NCI-H82 treated with DMSO at 0.1 percent for 48 hours (cell line): ENCODE measurements at regions not wholly inside any gene's neighbourhood (a gene's known extent, or its start where the extent isn't known, plus 50 kb on each side); places are given as distances from the start of the nearest gene placed in this dataset.
"Not testable (repeated sequence)": the region's sequence is repeated elsewhere in the genome, so short reads cannot be mapped to it uniquely, and the experiment has no call there.

ENCODE experiments used
- DNase-seq: peaks from one replicate; lab custom pipeline; 2025; ENCODE audit not compliant: unreplicated experiment; lab: John Stamatoyannopoulos, UW

DNA sequence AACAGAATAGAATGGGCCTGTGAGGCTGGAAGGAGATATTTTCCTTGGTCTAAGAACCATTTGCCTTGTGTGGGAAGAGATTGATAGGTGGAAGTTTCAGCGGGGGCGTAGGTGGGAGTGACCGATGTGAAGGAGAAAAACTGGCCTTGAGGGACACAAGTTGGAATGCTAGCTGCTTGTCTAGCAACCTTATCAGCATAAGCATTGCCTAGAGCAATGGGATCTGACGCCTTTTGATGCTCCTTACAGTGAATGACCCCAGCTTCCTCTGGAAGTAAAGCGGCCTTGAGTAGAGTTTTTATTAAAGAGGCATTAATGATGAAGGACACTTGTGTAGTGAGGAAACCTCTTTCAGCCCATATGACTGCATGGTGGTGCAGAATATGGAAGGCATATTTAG, 843.8 kb upstream of the ANO3 start:
- DNase-seq: not testable (repeated sequence)

DNA sequence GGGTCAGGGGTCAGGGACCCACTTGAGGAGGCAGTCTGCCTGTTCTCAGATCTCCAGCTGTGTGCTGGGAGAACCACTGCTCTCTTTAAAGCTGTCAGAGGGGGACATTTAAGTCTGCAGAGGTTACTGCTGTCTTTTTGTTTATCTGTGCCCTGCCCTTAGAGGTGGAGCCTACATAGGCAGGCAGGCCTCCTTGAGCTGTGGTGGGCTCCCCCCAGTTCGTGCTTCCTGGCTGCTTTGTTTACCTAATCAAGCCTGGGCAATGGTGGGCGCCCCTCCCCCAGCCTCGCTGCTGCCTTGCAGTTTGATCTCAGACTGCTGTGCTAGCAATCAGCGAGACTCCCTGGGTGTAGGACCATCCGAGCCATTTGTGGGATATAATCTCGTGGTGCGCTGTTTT, 830.5 kb upstream of the ANO3 start:
- not testable (repeated sequence) for DNase-seq

DNA sequence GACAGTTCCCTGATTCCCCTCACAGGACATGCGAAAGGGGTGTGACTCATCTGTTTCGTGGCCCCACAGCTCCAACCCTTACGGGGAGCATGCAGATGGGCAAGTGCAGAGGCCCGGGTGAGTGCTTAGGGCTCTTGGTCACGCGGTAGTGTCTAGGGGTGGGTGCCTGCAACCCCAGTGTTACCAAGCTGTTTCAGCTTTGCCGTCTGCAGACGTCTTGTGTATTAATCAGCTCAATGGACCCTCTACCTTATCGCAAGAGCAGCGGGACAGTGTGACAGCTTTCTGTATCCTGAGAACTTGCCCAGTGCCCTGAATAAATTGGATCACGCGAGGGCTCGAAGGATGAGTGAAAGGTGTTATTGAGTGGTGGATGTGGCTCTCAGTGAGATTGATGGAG, 816.4 kb upstream of the ANO3 start:
- DNase-seq: no peak

DNA sequence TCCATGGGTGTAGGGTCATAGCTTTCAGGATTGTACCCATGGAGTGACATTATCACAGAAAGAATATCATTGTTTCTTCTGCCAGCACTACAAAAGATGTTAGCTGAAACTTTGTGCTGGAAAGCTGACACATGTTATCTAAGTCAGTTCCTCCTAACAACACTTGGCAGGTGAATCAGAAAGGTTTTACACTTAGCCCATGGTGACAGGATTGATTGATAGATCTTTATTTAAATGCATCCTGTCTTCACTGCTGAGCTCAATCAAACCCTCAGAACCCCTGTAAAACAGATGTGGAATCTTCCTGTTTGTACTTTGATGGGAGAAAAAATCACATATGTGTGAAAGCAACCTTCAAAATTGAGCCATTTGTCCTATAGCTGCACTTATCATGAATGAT, 811.5 kb upstream of the ANO3 start:
- no peak for DNase-seq

DNA sequence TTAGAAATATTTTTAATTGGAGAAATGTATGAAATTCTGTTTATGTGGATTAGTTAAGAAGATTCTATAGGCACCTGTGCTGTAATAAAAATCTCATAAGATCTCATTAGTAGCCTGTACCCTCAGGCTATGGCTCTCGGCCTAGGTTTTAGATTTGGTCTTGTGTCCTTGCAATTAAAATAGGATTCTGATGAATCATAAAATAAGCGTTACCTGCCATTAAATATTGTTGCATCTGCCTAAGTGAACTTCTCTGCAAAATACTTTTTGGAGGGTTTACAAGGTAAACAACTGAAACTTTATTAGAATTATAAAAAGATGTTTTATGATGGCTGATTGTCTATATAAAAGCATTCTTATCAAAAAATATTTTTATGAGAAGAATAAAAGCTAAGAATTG, 804.1 kb upstream of the ANO3 start:
- no peak for DNase-seq

DNA sequence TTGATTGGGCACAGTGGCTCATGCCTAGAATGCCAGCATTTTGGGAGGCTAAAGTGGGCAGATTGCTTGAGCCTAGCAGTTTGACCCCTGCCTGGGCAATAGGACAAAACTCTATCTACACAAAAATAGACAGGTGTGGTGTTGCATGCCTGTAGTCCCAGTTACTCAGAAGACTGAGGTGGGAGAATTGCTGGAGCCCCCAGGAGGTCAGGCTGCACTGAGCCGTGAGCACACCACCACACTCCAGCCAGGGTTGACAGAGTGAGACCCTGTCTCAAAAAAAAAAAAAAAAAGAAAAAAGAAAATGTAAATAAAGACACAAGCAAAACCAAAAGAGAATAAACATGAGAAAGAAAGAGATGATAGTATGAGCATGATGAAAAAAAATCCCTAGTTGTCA, 802.4 kb upstream of the ANO3 start:
- DNase-seq: no peak

DNA sequence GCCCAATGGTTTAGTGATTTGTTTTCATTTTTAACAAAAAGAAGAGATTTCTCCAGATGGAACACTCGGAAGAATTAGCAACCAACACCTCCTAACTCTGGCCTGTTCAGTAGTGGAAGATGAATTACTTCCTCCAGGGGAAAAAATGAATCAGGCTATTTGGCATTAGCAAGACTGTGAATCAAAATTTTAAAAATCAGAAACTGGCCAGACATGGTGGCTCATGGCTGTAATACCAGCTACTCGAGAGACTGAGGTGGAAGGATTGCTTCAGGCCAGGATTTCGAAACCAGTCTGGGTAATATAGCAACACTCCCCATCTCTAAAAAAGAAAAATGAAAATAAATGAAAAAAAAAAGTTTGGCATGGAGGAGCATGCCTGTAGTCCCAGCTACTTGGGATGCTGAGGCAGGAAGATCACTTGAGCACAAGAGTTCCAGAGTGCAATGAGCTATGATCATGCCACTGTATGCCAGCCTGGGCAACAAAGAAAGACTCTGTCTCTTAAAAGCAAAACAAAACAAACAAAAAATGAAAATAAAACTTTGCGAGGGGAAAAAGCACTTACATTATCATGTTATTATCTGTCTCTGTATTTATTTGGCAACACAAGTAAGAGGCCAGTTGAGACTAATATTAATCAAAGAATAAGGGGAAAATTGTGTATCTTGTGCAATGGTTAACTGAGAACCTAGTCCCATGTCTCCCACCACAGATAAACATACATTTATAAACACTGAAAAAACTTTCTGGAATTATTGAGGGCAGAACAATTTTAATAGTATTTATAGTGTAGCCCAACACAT, 796.3 kb upstream of the ANO3 start:
- no peak for DNase-seq

DNA sequence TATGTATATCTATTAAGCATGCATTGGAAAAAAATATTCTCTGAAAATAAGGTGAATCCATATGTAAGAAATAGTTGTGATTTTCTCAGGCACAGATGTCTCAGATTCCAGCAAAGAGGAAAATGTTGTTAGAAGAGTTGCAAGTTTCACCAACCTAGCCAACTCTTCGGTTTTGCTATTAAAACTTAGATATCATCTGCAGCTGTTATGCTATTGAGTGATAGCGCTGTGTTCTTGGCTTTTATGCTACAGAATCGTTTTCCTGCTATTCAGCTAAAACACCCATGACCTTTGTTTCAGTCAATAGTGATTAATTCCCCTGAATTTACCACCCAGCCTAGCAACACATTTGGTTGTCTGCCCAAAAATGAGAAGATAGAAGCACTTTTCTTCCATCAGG, 795.6 kb upstream of the ANO3 start:
- no peak for DNase-seq

DNA sequence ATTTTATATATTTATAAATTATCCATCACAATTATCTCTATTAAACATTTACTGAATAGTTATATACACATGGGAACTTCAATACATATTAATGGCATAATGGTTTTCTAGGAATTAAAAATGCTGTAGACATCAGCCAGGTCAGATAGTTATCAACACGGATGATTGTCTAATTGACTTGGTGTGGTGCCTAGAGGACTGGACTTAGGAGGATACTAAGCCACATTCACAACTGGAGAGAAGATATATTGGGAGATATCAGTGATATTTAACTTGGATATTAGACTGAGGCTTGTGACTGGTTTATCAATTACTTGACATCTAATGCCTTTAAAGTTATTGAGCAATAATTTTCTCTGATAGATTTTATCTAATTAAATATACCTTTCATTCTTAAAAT, 794.5 kb upstream of the ANO3 start:
- no peak for DNase-seq

DNA sequence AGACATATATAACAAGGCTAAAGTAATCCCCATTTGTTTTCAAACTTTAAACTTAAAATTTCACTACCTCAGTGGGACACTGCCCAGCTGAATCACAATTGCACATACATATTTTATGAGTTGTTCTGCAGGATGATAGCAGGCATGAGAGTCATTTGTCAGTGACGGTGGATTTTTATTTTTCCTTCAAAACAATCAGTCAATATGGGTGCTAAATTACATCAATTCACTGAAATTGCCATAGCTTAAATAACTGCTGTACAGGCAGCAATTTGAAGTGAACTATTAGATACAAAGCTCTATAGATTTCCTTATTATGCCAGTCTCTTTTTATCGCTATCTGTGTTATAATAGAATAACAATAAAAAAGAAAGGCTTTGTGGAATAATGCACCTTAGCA, 784.6 kb upstream of the ANO3 start:
- DNase-seq: no peak

DNA sequence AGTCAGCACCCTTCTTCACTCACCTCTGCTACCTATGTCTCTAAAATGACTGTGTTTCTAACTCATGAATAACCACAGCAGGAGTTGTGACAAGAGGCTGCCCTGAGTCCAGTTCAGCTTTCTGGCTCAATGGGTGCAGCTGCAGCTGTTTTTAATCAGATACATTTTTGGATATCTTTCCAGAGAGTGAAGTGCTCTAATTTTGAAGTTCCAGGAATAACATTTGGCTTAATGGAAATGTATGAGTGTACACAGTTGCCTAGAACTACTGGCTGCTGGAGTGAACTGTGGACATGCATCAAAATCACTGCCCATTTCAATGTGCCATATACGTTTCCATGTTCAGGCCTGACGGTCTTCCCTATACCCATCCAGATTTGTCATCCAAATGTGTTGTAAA, 769.5 kb upstream of the ANO3 start:
- DNase-seq: no peak

DNA sequence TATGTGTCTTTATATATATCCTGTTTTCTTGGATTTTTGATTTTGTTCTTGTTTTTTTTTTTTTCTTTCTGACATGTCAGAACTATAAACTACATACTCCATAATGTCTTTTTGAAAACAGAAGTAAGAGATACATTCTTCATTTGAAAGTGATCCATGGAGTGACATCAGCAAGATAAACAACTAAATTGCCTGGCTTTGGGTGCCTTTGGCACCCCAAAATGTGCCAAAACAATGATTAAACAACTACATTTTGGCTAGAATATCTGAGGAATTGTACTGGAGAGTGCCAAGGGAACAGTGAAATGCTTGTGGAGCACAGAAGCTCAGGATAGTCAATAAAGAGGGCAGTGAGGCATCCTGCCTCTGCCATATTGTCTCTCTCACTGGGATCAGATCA, 766.1 kb upstream of the ANO3 start:
- DNase-seq: no peak

DNA sequence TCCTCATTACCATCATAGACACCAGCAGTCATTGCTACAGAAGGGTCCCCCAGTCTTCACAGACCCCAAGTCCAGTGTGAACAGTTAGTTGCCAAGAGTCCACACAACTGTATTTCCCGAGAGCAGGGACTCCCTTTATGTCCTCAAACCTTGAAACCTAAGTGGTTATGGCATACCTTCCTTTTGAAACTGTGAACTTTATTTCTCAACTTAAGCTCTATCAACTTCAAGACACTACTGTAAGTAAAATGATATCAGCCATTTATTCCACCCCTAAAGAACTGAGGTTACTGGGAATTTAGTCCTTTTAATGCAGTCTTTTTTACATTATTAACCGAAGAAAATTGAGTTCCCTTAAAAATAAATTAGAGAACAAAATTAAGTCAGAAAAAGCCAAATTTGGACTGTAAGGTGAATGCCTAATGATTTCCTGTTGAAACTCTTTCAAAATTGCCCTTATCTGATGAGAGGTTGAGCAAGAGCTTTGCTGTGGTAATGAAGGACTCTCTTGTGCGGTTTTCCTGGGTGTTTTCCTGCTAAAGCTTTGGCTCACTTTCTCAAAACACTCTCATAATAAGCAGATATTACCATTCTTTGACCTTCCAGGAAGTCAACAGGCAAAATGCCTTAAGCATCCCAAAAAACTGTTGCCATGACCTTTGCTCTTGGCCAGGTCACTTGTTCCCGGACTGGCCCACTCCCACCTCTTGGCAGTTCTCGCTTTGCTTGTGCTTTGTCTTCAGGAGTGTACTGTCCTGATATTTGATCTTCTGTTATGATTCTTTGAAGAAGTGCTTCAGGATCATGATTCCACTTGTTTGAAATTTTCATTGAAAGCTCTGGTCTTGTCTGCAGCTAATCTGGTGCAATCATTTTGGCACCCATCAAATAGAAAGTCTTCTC, 765.4 kb upstream of the ANO3 start:
- no peak for DNase-seq

DNA sequence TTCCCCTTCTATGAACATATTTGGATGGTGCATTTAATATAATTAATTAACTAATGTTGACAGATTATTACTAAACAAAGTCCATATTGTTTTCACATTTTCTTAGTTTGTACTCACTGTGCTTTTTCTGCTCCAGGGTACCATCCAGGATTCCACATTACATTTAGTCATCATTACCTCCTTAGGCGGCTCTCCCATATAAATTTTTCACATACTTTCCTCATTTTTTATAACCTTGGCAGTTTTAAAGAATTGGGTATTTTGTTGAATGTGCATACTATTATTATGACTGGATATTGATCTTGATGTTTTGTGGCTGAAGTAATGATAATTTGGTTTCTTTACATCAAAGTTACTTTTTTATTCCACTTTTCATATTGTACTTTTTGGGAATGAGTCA, 755.6 kb upstream of the ANO3 start:
- no peak for DNase-seq

DNA sequence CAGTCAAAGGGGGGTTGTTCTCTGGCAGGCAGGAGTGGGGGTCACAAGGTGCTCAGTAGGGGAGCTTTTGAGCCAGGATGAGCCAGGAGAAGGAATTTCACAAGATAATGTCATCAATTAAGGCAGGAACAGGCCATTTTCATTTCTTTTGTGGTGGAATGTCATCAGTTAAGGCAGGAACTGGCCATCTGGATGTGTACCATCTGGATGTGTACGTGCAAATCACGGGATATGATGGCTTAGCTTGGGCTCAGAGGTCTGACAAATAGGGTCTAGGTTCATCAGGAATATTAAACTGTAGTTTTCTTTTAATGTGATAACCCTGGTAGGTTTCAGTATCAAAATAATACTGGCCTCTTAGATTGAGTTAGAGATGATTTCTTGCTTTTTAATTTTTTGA, 752.4 kb upstream of the ANO3 start:
- not testable (repeated sequence) for DNase-seq

DNA sequence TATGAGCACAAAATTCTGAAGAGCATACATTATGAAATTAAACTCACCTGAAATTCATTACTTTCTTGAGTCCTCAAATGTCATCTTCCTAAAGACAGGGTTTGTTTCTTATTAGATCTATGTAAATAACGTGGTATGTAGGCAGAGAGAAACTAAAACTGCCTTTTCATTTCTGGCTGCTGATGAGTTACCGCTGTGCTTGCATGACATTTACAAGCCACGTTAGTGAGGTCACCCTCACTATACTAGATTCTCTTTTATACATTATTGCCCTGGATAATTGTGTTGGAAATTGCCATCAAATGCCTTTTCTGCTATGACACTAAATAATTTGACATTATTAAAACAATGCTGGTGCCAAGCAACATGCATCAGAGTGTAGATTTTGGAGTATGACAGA, 748.3 kb upstream of the ANO3 start:
- DNase-seq: no peak

DNA sequence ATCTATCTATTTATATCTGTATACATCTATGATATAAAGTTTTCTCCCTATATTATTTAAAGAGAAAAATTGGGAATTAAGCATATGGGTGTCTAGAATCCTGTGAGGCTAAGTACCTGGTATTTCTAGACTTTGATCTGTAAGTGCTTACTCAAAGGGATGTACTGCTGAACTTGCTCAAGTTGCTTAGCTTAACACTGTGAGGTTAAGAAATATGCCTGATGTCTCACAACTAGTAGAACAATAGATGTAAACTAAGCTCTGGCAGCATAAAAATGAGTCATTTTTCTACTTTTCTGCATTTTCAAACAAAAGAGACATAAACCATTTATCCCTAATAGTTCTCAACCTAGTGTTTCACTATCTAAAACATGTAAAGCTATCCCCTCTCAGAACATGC, 744.4 kb upstream of the ANO3 start:
- DNase-seq: no peak

DNA sequence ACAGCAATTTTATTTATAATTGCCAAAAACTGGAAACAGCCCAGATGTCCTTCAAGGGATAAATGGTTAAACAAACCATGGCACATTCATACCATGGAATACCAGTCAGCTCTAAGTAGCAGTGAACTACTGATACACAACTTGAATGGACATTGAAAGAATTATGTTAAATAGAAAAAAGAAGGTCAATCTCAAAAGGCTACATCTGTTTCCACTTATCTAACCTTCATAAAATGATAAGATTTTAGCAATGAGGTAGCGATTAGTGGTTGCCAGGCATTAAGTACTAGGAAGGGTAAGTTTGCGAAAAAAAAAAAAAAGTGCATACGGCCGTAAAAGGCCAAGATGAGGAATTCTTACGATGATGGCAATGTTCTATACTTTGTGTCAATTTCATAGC, 738.7 kb upstream of the ANO3 start:
- no peak for DNase-seq

DNA sequence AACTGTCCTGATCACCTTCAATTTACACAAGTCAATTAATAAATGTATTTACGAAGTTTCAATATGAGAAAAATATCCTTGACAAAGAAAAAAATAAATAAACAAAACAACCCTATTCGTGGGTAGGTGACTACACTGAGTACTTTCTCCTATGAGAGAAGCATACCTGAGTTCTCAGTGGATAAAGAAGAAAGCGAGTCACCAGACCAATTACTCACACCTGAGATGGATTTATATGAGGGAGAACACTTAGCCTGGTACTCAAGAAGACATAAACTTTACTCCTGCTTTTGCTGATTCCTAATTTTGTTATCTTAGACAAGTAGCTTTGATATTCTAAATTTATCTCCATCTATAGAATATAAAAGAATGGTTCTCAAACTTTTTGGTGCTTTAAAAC, 735.2 kb upstream of the ANO3 start:
- DNase-seq: no peak

DNA sequence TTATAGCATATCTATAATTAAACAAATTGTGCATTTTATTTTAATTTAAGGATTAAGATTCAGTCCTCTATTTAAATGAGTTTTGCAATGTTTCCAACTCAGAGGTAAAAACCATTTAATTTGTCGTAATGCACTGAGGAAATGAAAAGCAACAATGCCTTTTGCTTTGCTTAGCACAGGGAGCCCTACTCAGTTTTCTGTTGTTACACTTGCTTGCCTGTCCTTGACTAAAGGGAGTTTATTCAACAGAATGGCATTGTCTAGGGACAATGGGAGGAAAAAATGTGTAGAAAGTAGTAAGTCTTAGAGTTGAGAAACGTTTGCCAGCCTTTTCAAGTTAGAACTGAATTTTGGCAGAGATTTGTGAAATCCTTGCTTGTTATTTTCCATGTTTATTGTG, 734.2 kb upstream of the ANO3 start:
- no peak for DNase-seq

DNA sequence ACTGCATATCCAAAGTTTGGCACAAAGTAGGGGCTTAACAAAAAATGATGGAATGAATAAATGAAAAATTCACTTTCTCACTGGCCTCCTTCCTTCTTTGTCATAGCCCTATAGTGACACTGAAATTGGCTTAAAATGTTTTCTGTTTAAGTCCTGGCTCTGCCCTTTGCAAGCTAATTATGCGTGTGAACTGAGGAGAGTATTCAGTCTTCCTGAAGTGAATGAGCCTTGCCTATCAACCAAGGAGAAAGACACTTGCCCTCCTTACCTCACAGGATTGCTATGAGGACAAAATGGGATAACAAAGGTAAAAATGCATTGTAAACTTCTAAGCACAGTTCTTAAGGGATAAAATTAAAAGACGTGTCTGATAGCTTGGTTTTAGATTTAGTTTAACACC, 729.8 kb upstream of the ANO3 start:
- no peak for DNase-seq

DNA sequence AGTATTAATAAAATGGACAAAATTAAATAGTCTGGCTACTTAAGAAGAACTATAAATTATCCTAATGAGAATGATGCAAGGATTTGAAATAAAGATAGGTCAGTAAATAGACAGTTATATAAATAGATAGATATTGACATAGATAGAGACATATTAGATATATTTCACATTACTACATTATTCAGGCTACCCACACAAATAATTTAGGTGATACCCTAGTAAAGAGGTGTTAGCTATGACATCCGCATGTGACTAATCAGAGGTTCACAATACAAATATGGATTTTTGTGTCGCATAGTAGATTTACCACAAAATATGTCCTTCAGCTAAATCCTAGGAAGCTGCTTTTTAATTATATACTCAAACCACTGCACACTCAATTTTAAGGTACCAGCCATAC, 729.0 kb upstream of the ANO3 start:
- DNase-seq: no peak
